NOMO-1 treated with dmso at 0.1 percent for 144 hours (cell line): ENCODE measurements at regions not wholly inside any gene's neighbourhood (a gene's known extent, or its start where the extent isn't known, plus 50 kb on each side); places are given as distances from the start of the nearest gene placed in this dataset.
A peak's percentile ranks its signal among the peaks of the same experiment; 100 is the strongest.

Experiments
- DNase-seq: peaks from one replicate; lab custom pipeline; 2025; ENCODE audit not compliant: unreplicated experiment; lab: John Stamatoyannopoulos, UW

- DNase-seq, result no peak
Measured at GRCh38 chr16:86306011-86306644, 204.2 kb upstream of the FOXF1 start.

- DNase-seq, result no peak
Measured at GRCh38 chr16:86306811-86307513, 203.4 kb upstream of the FOXF1 start.

DNA sequence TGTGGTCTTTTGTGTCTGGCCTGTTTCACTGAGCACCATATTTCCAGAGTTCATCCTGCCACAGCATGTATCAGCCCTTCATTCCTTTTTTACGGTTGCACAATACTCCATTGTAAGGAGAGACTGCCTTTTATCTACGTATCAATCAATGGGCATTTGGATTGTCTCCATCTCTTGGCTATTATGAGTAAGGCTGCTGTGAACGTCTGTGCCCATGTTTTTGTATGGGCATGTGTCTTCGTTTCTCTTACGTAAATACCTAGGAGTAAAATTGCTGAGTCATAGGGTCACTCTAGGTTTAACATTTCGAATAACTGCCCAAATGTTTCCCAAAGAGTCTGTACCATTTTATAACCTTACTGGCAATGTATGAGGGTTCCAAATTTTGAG, 202.8 kb upstream of the FOXF1 start:
- DNase-seq, result no peak

- no peak for DNase-seq
Measured at GRCh38 chr16:86308514-86308913, 201.8 kb upstream of the FOXF1 start.

GRCh38 chr16:86313631-86314030, 196.7 kb upstream of the FOXF1 start:
- DNase-seq, result no peak

GRCh38 chr16:86314402-86315025, 195.8 kb upstream of the FOXF1 start:
- no peak for DNase-seq

DNA sequence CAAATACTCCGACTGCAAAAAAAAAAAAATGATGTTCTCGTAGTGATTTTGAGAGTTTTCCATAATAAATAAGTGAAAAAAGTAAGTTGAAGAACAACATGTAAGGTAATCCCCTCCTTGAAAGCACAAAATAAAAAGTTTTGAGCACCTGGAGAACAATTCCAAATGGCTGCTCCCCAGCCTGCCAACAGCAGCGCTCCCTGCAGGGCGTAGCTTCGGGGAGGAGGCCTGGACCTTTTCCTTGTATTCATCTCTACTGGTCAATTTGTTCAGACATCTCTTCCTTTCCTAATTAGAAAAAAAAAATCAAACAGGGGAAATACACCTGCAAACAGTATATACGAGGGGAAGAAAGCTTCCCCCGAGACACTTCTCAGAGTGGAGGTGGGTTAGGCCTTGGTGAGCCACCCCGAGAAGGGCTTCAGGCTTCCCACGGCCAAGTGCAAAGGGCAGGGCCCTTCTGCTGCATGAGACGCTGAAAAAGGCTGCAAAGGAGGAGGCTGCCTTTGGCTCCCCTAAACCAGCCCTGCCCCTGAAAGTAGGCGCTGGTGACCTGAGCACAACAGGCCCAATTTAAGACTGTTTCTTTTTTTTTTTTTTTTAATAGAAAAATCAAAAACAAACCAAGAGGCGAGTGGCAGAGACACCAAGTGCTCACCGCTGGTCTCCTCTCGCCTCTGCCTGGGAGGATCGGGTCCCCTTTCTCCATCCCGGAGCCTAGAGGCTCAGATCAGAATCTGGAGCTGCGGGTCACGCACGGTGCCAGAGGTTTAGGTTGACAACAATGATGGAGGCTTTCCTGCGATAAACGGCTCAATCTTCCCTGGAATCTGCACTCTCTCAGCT, 193.1 kb upstream of the FOXF1 start:
- DNase-seq, result no peak

- DNase-seq, result no peak
Measured at GRCh38 chr16:86317813-86318650, 192.3 kb upstream of the FOXF1 start.

GRCh38 chr16:86319585-86320236, 190.6 kb upstream of the FOXF1 start:
- DNase-seq, result peak; percentile 73

DNA sequence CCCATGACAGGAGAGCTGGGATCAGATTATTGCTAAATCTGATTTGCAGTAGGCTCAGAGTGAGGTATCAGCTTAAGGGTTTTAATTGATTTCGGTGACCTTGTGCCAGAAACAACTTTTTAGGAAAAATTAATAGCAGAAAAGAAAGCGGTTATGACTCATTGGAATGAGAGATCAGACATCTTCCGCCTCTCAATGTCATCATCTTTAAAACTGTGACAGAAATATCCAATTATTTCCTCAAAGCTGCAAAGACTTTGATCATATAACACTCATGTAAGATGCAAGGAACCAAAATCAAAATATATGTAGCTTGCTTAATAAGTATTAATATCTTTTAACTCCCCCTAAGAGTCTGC, 190.1 kb upstream of the FOXF1 start:
- peak; percentile 73 for DNase-seq

DNA sequence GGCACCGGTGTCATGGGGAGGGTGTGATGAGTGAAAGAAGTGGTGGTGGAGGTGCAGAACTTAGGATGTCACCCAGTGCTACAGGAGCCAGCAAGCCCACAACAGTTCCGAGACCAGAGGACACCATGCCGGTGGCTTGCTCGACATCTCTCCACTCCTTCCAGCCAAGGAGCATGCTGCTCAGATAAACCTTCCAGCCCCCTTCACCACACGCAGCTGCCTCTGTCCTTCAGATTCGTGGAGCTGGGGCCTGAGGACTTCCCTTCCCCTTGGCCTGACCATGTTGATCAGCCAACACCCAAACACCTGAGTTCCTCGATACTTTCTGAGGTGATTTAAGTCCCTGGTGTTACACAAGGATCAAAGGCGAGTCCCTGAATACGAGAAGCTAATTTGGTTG, 188.8 kb upstream of the FOXF1 start:
- DNase-seq, result no peak

DNA sequence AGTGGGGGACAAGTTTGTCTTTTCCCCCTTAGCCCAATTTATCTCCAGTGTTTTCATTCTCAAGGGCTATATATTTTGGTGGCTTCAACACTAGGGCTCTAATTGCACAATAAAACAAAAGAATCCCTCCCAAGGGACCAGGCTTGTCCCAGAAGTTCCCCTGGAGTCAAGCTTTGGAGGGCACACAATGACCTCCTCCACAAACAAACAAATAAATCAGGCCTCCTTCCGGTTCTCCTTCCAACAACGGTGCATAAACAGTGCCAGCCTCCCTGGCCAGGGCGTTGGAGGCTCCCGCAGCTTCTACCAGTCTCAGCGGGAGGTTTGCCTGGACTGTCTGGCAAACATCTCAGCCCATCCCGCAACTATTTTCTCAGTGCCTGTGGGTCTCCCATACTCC, 188.0 kb upstream of the FOXF1 start:
- DNase-seq, result no peak

DNA sequence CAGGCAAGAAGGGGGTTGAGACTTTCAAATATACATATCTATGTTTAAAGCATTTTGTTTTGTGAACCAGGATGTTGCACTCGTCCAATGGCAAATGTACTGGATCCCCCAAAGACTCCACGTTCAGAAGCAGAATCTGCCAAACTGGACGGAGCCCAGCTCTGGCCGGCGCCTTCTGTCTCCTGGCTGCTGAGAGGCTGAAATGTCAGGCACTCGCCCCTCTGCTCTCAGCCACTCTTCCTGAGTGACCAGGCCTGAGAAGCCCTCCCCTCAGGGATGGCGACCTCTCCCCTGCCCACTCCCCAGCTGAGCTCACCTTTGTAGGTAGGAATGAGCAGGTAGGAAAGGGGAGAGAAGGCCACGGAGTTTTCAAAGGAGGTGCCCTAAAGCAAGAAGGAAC, 187.5 kb upstream of the FOXF1 start:
- no peak for DNase-seq

DNA sequence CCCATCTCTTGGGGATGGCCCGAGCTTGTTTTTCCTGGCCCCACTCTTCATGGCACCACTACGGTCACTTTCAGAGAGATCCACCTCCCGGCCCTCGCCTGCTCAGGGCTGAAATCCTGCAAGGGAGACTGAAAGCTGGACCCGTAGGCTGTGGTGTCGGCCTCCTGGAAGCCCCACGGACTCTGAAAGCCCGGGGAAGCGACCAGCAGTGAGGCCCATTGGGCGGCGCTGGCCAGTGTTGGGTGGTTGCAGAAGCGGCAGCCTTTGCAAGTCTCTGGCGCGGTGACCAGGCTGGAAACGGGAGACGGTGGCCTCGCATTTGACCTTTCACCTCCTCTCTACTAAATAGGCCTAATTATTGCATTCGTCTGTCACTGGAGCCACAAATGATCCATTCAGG, 186.0 kb upstream of the FOXF1 start:
- DNase-seq, result no peak

DNA sequence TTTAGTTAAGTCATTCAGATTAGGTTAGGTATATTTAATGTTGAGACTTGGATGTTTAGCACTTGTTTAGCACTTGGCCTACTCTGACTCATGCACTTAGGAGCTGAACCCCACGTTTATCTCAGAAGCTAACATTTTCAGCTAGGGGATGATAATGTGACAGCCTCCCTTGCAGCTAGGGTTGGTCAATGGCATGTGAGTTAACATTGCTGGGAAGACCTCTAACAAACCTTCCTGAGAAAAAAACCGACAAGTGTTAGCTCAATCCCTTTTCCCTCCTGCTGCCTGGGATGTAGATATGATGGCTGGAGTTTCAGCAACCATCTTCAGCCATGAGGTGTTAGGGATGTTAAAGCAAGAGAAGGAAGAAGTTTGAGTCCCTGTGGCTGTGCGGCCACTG, 185.0 kb upstream of the FOXF1 start:
- no peak for DNase-seq

- no peak for DNase-seq
Measured at GRCh38 chr16:86325895-86326294, 184.4 kb upstream of the FOXF1 start.

- no peak for DNase-seq
Measured at GRCh38 chr16:86327321-86327720, 183.0 kb upstream of the FOXF1 start.

- DNase-seq, result no peak
Measured at GRCh38 chr16:86330906-86331305, 179.4 kb upstream of the FOXF1 start.

GRCh38 chr16:86334079-86334635, 176.2 kb upstream of the FOXF1 start:
- DNase-seq, result no peak
